Epidermal melanocyte (primary cell): ENCODE measurements at regions not wholly inside any gene's neighbourhood (a gene's known extent, or its start where the extent isn't known, plus 50 kb on each side); places are given as distances from the start of the nearest gene placed in this dataset.

Experiments used
- DNase-seq: peaks from one replicate; pipeline ENCODE4 v3.0.0; 2011; ENCODE audit warnings: low spot score; ENCODE audit not compliant: insufficient read length

GRCh38 chr4:126216611-126217010 is 901.9 kb downstream of the FAT4 start:
- DNase-seq: no peak

GRCh38 chr4:126221282-126221681 is 906.5 kb downstream of the FAT4 start:
- no peak for DNase-seq

- no peak for DNase-seq
These were observed 907.1 kb downstream of the FAT4 start for GRCh38 chr4:126221717-126222340.

GRCh38 chr4:126223784-126224407 is 909.1 kb downstream of the FAT4 start:
- DNase-seq: no peak

- no peak for DNase-seq
These were observed 912.7 kb downstream of the FAT4 start for GRCh38 chr4:126227428-126227827.

- DNase-seq: no peak
These were observed 915.5 kb downstream of the FAT4 start for GRCh38 chr4:126230269-126230668.

GRCh38 chr4:126233483-126233882 is 918.7 kb downstream of the FAT4 start:
- DNase-seq: no peak

GRCh38 chr4:126238013-126238412 is 923.3 kb downstream of the FAT4 start:
- DNase-seq: no peak

- DNase-seq: no peak
These were observed 926.9 kb downstream of the FAT4 start for GRCh38 chr4:126241634-126242033.

GRCh38 chr4:126242679-126243390 is 928.1 kb downstream of the FAT4 start:
- DNase-seq: no peak

GRCh38 chr4:126247409-126247808 is 932.7 kb downstream of the FAT4 start:
- DNase-seq: no peak

- DNase-seq: no peak
These were observed 935.3 kb downstream of the FAT4 start for GRCh38 chr4:126250006-126250405.

- DNase-seq: no peak
These were observed 936.4 kb downstream of the FAT4 start for GRCh38 chr4:126251169-126251568.

- DNase-seq: no peak
These were observed 947.9 kb downstream of the FAT4 start for GRCh38 chr4:126262665-126263064.

GRCh38 chr4:126264839-126265238 is 950.1 kb downstream of the FAT4 start:
- no peak for DNase-seq

- no peak for DNase-seq
These were observed 951.1 kb downstream of the FAT4 start for GRCh38 chr4:126265888-126266287.

- DNase-seq: no peak
These were observed 952.9 kb downstream of the FAT4 start for GRCh38 chr4:126267689-126268088.

GRCh38 chr4:126268106-126268505 is 953.4 kb downstream of the FAT4 start:
- DNase-seq: no peak

GRCh38 chr4:126269106-126269505 is 954.4 kb downstream of the FAT4 start:
- DNase-seq: no peak

GRCh38 chr4:126271292-126271691 is 956.5 kb downstream of the FAT4 start:
- no peak for DNase-seq

GRCh38 chr4:126273746-126274145 is 959.0 kb downstream of the FAT4 start:
- DNase-seq: no peak

- DNase-seq: no peak
These were observed 977.1 kb downstream of the FAT4 start for GRCh38 chr4:126291886-126292285.

- no peak for DNase-seq
These were observed 983.5 kb downstream of the FAT4 start for GRCh38 chr4:126298271-126298670.
